Brain microvascular endothelial cell (primary cell): ENCODE measurements at regions not wholly inside any gene's neighbourhood (a gene's known extent, or its start where the extent isn't known, plus 50 kb on each side); places are given as distances from the start of the nearest gene placed in this dataset.

Source experiments
- DNase-seq: peaks from one replicate; pipeline ENCODE4 v3.0.0-alpha.2; 2020
- H3K27ac ChIP-seq: fragments of 250-450 bp; sonication (Bioruptor Pico); 2 replicates; pipeline ENCODE4 v1.5.1; 2020; ENCODE audit warnings: mild to moderate bottlenecking, moderate library complexity
- H3K27me3 ChIP-seq: fragments of 250-450 bp; sonication (Bioruptor Pico); replicated peaks from 2 replicates; pipeline ENCODE4 v1.5.1; 2020; ENCODE audit warnings: mild to moderate bottlenecking
- H3K36me3 ChIP-seq: fragments of 250-450 bp; sonication (Bioruptor Pico); replicated peaks from 2 replicates; pipeline ENCODE4 v1.5.1; 2020; ENCODE audit warnings: mild to moderate bottlenecking
- H3K4me3 ChIP-seq: 2 replicates; pipeline ENCODE4 v1.5.1; 2011; ENCODE audit warnings: low read depth, mild to moderate bottlenecking, control low read depth, low read length, moderate library complexity
- in situ Hi-C: cut with HindIII; loops from 2 replicates; pipeline ENCODE4 v1.10.0; 2017; ENCODE audit warnings: low sequenced_read_pairs, low pct_ligation_motif_present
- TF ChIP-seq, protein P1 (sequence below): IDR thresholded peaks from 2 replicates; pipeline ENCODE4 v1.5.1; 2011; ENCODE audit warnings: low read depth, mild to moderate bottlenecking, moderate library complexity, low read length, control low read depth, inconsistent platforms; ENCODE audit errors: missing control alignments

DNA sequence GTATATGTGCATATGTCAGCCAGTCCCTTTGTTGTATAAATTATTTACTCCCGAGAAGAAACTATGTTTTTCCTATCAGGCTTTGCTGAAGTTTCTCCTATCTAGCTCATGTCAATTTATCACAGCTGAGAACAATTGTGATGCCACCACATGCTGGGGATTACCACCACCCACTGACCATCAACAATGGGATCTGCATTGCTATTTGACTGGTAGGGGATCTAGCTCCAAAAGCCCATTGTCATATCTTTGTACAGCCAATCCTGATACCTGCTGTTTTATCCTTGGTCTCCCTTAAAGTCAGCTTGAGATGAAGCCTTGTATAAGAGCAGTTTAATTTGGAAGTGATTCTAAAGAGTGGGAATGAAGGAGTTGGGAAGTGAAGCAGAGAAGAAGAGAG, 53.9 kb upstream of the KCNN2 start:
- Histone ChIP-seq H3K27ac (no peak overlapping the region), H3K4me3 (no peak overlapping the region), H3K36me3 (no peaks in the 10 kb centered on the region), H3K27me3 (no peaks in the 10 kb centered on the region)
- no peak for DNase-seq
- TF ChIP-seq, protein P1, sequence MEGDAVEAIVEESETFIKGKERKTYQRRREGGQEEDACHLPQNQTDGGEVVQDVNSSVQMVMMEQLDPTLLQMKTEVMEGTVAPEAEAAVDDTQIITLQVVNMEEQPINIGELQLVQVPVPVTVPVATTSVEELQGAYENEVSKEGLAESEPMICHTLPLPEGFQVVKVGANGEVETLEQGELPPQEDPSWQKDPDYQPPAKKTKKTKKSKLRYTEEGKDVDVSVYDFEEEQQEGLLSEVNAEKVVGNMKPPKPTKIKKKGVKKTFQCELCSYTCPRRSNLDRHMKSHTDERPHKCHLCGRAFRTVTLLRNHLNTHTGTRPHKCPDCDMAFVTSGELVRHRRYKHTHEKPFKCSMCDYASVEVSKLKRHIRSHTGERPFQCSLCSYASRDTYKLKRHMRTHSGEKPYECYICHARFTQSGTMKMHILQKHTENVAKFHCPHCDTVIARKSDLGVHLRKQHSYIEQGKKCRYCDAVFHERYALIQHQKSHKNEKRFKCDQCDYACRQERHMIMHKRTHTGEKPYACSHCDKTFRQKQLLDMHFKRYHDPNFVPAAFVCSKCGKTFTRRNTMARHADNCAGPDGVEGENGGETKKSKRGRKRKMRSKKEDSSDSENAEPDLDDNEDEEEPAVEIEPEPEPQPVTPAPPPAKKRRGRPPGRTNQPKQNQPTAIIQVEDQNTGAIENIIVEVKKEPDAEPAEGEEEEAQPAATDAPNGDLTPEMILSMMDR = no peak
- in situ Hi-C loops = no loop called here

DNA sequence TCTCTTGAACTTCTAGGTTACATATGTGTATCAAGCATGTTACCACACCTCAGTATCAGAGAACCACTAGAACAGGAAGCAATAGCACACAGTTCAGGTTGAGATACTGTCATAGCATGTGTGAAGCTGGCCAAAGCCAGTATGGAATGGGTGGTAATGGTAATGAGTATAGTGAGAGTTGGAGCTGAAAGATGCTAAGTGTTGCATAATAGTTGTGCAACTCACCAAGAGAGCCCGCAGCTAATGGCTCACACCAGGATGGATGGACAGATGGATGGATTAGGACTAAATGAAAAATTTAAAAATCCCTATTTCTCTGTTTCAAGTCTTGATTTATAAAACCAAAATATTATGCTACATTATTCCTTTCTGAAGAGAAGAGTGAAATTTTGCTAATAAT, 53.4 kb upstream of the KCNN2 start:
- no peaks in the 10 kb centered on the region for H3K36me3 ChIP-seq
- H3K27ac ChIP-seq = no peak overlapping the region
- DNase-seq = no peak
- TF ChIP-seq, protein P1 = no peak
- no peaks in the 10 kb centered on the region for H3K27me3 ChIP-seq
- no peak overlapping the region for H3K4me3 ChIP-seq
- in situ Hi-C loops = no loop called here

DNA sequence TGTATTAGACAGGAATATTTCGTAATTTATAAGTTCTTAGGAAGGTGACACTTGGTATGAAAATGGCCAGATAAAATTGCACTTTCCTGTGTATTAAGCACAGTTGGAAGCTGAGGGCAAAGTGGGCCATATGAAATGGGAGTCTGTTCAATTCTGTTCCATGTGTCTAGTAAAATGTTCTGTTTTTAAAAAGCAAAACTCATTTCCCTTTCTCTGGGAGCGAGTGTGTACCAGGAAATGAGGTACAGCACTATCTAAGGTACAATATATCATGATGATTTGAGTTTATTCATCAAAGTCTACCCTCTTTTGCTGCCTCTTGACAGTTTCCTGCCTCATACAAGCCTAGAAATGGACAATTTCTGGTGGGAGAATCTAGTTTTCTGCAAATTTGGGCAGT, 51.2 kb upstream of the KCNN2 start:
- no peak for DNase-seq
- H3K4me3 ChIP-seq = no peak overlapping the region
- in situ Hi-C loops = no loop called here
- TF ChIP-seq, protein P1 = no peak
- H3K36me3 ChIP-seq = no peaks in the 10 kb centered on the region
- no peaks in the 10 kb centered on the region for H3K27me3 ChIP-seq
- no peak overlapping the region for H3K27ac ChIP-seq

DNA sequence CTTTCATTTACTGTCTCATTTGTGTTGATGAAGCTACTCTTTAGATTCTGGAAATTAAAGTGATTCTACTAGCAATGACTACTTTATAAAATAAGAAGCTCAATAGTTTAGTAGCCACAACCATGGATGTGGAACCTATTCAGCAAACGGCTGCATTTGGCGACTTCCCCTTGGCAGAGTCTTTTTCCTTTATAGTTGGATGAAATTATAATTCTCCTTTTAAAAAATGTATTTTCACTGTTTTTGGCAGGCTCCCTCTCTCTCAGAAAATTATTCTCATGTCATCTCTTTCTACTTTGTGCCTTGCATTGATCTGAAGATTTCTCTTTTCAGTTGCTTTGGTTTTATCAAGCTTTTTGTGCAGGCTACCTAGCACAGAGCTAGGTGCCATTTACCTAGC, 50.6 kb upstream of the KCNN2 start:
- H3K36me3 ChIP-seq = no peaks in the 10 kb centered on the region
- TF ChIP-seq, protein P1 = no peak
- in situ Hi-C loops = no loop called here
- no peaks in the 10 kb centered on the region for H3K27me3 ChIP-seq
- H3K4me3 ChIP-seq = no peak overlapping the region
- DNase-seq = no peak
- no peak overlapping the region for H3K27ac ChIP-seq

DNA sequence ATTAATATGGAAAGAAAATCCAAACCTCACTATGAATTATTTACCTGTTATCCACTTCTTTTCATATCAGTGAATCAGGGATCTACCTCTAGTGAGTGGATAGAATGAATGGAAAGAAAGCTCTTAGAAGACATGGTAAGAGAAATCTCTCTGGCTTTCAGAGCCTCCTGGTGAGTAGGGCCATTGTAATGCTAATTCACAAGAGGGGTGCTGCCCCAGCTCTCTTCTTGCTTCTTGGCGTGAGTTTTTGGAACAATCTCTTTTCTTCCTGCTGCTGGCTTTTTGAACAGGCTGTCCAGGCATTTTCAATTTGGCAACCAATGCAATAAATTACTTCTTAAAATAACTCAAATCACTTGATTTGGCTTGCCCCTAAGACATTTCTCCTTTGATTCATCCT, 49.9 kb upstream of the KCNN2 start:
- in situ Hi-C loops = no loop called here
- Histone ChIP-seq H3K27me3 (no peaks in the 10 kb centered on the region), H3K27ac (no peak overlapping the region), H3K4me3 (no peak overlapping the region), H3K36me3 (no peaks in the 10 kb centered on the region)
- DNase-seq = no peak
- TF ChIP-seq, protein P1 = no peak
